Retinal pigment epithelial cell (primary cell): ENCODE measurements at regions not wholly inside any gene's neighbourhood (a gene's known extent, or its start where the extent isn't known, plus 50 kb on each side); places are given as distances from the start of the nearest gene placed in this dataset.

Experiments used
- DNase-seq: peaks from one replicate; pipeline ENCODE4 v3.0.0-alpha.2; 2010; ENCODE audit warnings: low read depth
- H3K4me3 ChIP-seq: 2 replicates; pipeline ENCODE4 v1.5.1; 2011; ENCODE audit warnings: mild to moderate bottlenecking, low read length, control low read depth, moderate library complexity
- CTCF ChIP-seq: conservative IDR thresholded peaks from 2 replicates; pipeline ENCODE4 v1.5.1; 2011; ENCODE audit warnings: low read depth, low read length, control low read depth, inconsistent platforms

- TF ChIP-seq CTCF, result no peak
- H3K4me3 ChIP-seq, result no peak overlapping the region
- DNase-seq, result no peak
Observed at GRCh38 chr2:174668075-174668474, 70.5 kb upstream of the WIPF1 start.

- H3K4me3 ChIP-seq, result no peak overlapping the region
- no peak for DNase-seq
- no peak for TF ChIP-seq CTCF
Observed at GRCh38 chr2:174667250-174667860, 69.8 kb upstream of the WIPF1 start.

GRCh38 chr2:174666845-174667244 is 69.2 kb upstream of the WIPF1 start:
- H3K4me3 ChIP-seq, result no peak overlapping the region
- no peak for TF ChIP-seq CTCF
- no peak for DNase-seq

GRCh38 chr2:174666312-174666711 is 68.7 kb upstream of the WIPF1 start:
- no peak for DNase-seq
- H3K4me3 ChIP-seq, result no peak overlapping the region
- no peak for TF ChIP-seq CTCF

- H3K4me3 ChIP-seq, result no peak overlapping the region
- TF ChIP-seq CTCF, result no peak
Observed at GRCh38 chr2:174664084-174664759, 66.6 kb upstream of the WIPF1 start.

GRCh38 chr2:174663550-174663949 is 65.9 kb upstream of the WIPF1 start:
- DNase-seq, result no peak
- no peak for TF ChIP-seq CTCF
- no peak overlapping the region for H3K4me3 ChIP-seq

More at GRCh38 chr2:174664084-174664759, 66.6 kb upstream of the WIPF1 start:
- no peak for DNase-seq

- DNase-seq, result no peak
- H3K4me3 ChIP-seq, result no peak overlapping the region
- no peak for TF ChIP-seq CTCF
Observed at GRCh38 chr2:174662859-174663258, 65.3 kb upstream of the WIPF1 start.
